Prostate gland (tissue), 2 donors: ENCODE measurements at regions not wholly inside any gene's neighbourhood (a gene's known extent, or its start where the extent isn't known, plus 50 kb on each side); places are given as distances from the start of the nearest gene placed in this dataset.
"Not testable (repeated sequence)": the region's sequence is repeated elsewhere in the genome, so short reads cannot be mapped to it uniquely, and the experiment has no call there.

Source experiments
- DNase-seq: peaks from one replicate; pipeline ENCODE4 v3.0.0-alpha.2; 2019; ENCODE audit warnings: low spot score
- H3K27ac ChIP-seq, 2 donors: fragments of 200-600 bp; sonication (generic); 2 replicates each; pipeline ENCODE4 v1.5.1; 2017 to 2019
- H3K27me3 ChIP-seq: fragments of 200-600 bp; sonication (generic); replicated peaks from 2 replicates; pipeline ENCODE4 v1.5.1; 2019; ENCODE audit not compliant: insufficient read depth
- H3K36me3 ChIP-seq, 2 donors: fragments of 200-600 bp; sonication (generic); 1 replicate in 1 of 2; 2 replicates in 1 of 2; pipeline versions ENCODE4 v1.5.1 to v1.8.1; 2017 to 2019
- H3K4me1 ChIP-seq: fragments of 200-600 bp; sonication (generic); replicated peaks from 2 replicates; pipeline ENCODE4 v1.5.1; 2019
- H3K4me3 ChIP-seq, 2 donors: fragments of 200-600 bp; sonication (generic); 2 replicates each; pipeline ENCODE4 v1.5.1; 2017 to 2019
- H3K9me3 ChIP-seq: fragments of 200-600 bp; sonication (generic); 2 replicates; pipeline ENCODE4 v1.5.1; 2017
- CTCF ChIP-seq, 4 experiments: fragments of 200-600 bp in 2 of 4; fragments of 450-650 bp in 2 of 4; sonication (generic) in 2 of 4; IDR thresholded peaks; 1 replicate in 3 of 4; 2 replicates in 1 of 4; pipeline ENCODE4 v1.5.1; 2016 to 2019; ENCODE audit warnings: antibody characterized with exemption in 4 of 4, mild to moderate bottlenecking in 2 of 4, moderate library complexity in 2 of 4
- POLR2A ChIP-seq: fragments of 450-650 bp; IDR thresholded peaks from one replicate; pipeline ENCODE4 v1.6.1; 2016; ENCODE audit warnings: antibody characterized with exemption, mild to moderate bottlenecking
- POLR2AphosphoS5 ChIP-seq: sonication (generic); formaldehyde crosslinking; IDR thresholded peaks from one replicate; pipeline ENCODE4 v1.6.1; 2017; ENCODE audit warnings: antibody characterized with exemption
- WGBS: methylation state at CpG from one replicate; pipeline ENCODE4 v1.1.5; 2018; 5-methylcytosine and 5-hydroxymethylcytosine counted together
- intact Hi-C: fragments of 100-400 bp; cut with DNase I; formaldehyde crosslinking; loops from one replicate; pipeline ENCODE4 v1.14.2; 2022

- 78% methylated on average over 3 of the region's 4 CpGs for WGBS
These were observed 103.9 kb downstream of the OLIG3 start for GRCh38 chr6:137390334-137390733.

GRCh38 chr6:137389150-137389704 is 105.0 kb downstream of the OLIG3 start:
- no peak for DNase-seq

More at GRCh38 chr6:137390334-137390733, 103.9 kb downstream of the OLIG3 start:
- intact Hi-C loops = no loop called here
- no peak for DNase-seq
- no peaks in the 10 kb centered on the region for H3K27me3 ChIP-seq
- H3K4me1 ChIP-seq = no peaks in the 10 kb centered on the region
- no peak overlapping the region for H3K4me3 ChIP-seq
- H3K9me3 ChIP-seq = no peaks in the 10 kb centered on the region
- H3K36me3 ChIP-seq = no peaks in the 10 kb centered on the region
- no peak for TF ChIP-seq CTCF (IDR thresholded peaks at IDR 0.05)
- no peak for TF ChIP-seq POLR2A
- no peak for TF ChIP-seq POLR2AphosphoS5
- no peak overlapping the region for H3K27ac ChIP-seq

GRCh38 chr6:137387096-137387764 is 107.0 kb downstream of the OLIG3 start:
- TF ChIP-seq POLR2A (no peak), POLR2AphosphoS5 (no peak), CTCF (IDR thresholded peaks at IDR 0.05) (no peak)
- no peaks in the 10 kb centered on the region for H3K9me3 ChIP-seq
- no peak overlapping the region for H3K4me3 ChIP-seq
- H3K4me1 ChIP-seq = no peaks in the 10 kb centered on the region
- WGBS = 94% methylated on average over 10 of the region's 10 CpGs
- intact Hi-C loops = no loop called here
- H3K27ac ChIP-seq = no peak overlapping the region
- H3K36me3 ChIP-seq = no peaks in the 10 kb centered on the region
- no peak for DNase-seq
- H3K27me3 ChIP-seq = no peaks in the 10 kb centered on the region

More at GRCh38 chr6:137389150-137389704, 105.0 kb downstream of the OLIG3 start:
- no peak overlapping the region for H3K27ac ChIP-seq
- H3K36me3 ChIP-seq = no peaks in the 10 kb centered on the region
- intact Hi-C loops = no loop called here
- no peaks in the 10 kb centered on the region for H3K27me3 ChIP-seq
- no peaks in the 10 kb centered on the region for H3K9me3 ChIP-seq
- H3K4me3 ChIP-seq = no peak overlapping the region
- 43% methylated on average over 6 of the region's 6 CpGs for WGBS
- TF ChIP-seq CTCF (IDR thresholded peaks at IDR 0.05) = no peak
- peak; percentile 39 for TF ChIP-seq POLR2AphosphoS5
- no peaks in the 10 kb centered on the region for H3K4me1 ChIP-seq

GRCh38 chr6:137383287-137383686 is 110.9 kb downstream of the OLIG3 start:
- H3K4me3 ChIP-seq, H3K9me3 ChIP-seq, H3K36me3 ChIP-seq, H3K27ac ChIP-seq, intact Hi-C loops, H3K27me3 ChIP-seq, DNase-seq, H3K4me1 ChIP-seq: not testable (repeated sequence)
- 96% methylated on average over 6 of the region's 6 CpGs for WGBS

GRCh38 chr6:137378090-137378369 is 116.2 kb downstream of the OLIG3 start:
- intact Hi-C loops = no loop called here
- no peak overlapping the region for H3K4me3 ChIP-seq
- TF ChIP-seq CTCF (IDR thresholded peaks at IDR 0.05) = no peak
- TF ChIP-seq POLR2AphosphoS5 = no peak
- TF ChIP-seq POLR2A = no peak

More at GRCh38 chr6:137378090-137378369, 116.2 kb downstream of the OLIG3 start:
- no peak for DNase-seq
- no peak overlapping the region for H3K27ac ChIP-seq
- no peaks in the 10 kb centered on the region for H3K27me3 ChIP-seq
- 54% methylated on average over 2 of the region's 2 CpGs for WGBS
- no peaks in the 10 kb centered on the region for H3K9me3 ChIP-seq
- no peaks in the 10 kb centered on the region for H3K36me3 ChIP-seq
- no peaks in the 10 kb centered on the region for H3K4me1 ChIP-seq
